HPDE6-E6E7 (cell line): ENCODE measurements at regions not wholly inside any gene's neighbourhood (a gene's known extent, or its start where the extent isn't known, plus 50 kb on each side); places are given as distances from the start of the nearest gene placed in this dataset.

Experiments
- DNase-seq: peaks from one replicate; pipeline ENCODE4 v3.0.0; 2011; ENCODE audit warnings: missing footprints; ENCODE audit errors: extremely low spot score

GRCh38 chr13:83601539-83601938, 280.7 kb downstream of the SLITRK1 start:
- no peak for DNase-seq

DNA sequence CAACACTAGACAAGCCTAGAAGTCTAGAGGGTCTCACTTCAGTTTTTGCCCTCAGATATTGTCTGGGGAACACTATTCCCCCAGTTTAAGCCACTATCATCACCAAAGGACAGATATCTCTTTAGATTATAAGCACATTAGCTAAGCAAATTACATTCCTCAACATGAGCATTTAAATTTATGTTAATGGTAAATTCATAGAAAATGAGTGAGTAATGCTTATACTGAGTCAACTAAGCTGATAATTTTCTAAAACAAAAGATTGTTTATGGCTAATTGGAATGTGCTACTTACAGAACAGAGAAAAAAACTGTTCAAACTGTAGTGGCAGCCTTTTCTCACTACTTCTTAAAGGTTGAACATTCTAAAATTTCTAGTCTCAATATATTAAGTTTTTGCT, 290.2 kb downstream of the SLITRK1 start:
- DNase-seq: no peak

- no peak for DNase-seq
Measured at GRCh38 chr13:83589814-83590213, 292.5 kb downstream of the SLITRK1 start.

- no peak for DNase-seq
Measured at GRCh38 chr13:83577183-83577582, 305.1 kb downstream of the SLITRK1 start.

GRCh38 chr13:83568019-83568418, 314.3 kb downstream of the SLITRK1 start:
- no peak for DNase-seq

DNA sequence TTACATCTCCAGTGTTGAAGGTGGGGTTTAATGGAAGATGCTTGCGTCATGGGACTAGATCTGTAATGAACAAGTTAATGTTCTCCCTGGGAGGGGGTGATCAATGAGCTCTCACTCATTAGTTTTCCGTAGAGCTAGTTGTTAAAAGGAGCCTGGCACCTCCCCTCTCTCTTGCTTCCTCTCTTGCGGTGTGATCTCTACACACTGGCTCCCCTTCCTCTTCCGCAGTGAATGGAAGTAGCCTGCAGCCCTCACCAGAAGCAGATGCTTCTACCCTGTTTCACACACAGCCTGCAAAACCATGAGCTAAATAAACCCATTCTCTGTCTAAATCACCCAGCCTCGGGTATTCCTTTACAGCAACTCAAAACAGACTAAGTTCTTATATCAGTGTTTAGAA, 318.8 kb downstream of the SLITRK1 start:
- no peak for DNase-seq

DNA sequence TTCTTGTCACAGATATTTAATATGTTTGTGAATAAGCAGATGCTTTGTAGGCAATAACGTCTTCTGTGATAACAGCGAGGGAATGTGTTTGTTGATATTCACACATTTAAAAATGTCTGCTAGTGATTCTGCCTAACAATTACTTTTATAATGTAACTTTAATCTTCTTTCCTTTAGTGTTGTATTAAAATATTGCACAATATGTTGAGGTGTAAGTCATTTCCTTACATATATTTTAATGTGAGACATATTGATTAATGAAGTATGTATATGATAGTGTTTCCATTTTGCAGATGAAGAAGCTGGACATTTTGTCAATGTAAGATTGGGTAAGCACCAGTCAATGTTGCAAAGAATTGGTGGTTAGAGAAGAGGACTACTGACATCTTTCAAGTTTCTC, 324.4 kb downstream of the SLITRK1 start:
- no peak for DNase-seq

- no peak for DNase-seq
Measured at GRCh38 chr13:83549671-83550070, 332.6 kb downstream of the SLITRK1 start.

DNA sequence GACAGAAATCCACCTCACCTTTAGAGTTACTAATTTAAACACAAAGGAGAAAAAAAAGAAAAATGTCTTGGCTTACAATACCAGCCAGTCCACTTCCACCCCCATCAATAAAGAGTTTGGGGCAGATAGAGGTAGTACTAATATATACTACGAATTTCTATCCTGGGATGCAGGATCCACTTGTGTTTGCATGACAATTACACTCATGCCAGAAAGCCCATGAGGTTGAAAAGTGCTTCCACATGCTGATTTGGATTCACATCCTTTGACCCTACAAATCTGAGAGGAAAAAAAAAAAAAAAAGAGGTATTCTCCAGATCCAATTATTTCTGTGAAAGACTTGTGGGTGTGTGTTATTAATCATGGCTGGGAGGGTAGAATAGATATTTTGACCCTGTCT, 335.2 kb downstream of the SLITRK1 start:
- no peak for DNase-seq

DNA sequence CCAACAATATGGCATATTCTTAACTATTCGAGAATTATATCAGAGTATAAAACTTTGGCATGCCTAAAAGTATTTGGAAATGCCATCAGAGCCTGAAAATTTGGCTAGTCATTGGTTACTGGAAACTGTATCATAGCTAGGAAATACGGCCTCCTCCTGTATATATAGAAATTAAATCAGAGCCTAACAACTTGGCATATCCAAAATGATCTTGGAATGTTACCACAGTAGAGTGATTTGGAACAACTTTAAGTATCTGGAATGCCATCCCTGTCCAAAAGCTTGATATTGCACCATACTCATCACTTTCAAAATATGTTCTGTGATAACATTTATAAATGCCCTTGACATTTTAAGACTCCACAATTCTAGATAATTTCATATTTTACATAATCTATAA, 335.8 kb downstream of the SLITRK1 start:
- no peak for DNase-seq

DNA sequence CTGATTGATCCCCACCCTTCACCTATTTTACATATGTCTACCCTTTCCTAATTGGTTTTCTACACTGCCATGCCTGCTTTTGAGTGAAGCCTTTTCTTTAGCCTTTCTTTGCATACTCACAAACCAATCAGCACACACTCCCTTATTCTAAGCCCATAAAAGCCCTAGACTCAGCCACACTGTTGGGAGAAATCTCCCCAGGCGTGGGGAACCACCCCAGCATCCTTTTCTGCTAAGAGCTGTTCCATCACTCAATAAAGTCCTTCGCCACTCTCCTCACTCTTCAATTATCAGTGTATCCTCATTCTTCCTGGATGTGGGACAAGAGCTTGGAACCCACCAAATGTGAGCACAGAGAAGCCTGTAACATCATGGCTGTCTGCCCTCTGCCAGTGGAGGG, 343.6 kb downstream of the SLITRK1 start:
- no peak for DNase-seq

DNA sequence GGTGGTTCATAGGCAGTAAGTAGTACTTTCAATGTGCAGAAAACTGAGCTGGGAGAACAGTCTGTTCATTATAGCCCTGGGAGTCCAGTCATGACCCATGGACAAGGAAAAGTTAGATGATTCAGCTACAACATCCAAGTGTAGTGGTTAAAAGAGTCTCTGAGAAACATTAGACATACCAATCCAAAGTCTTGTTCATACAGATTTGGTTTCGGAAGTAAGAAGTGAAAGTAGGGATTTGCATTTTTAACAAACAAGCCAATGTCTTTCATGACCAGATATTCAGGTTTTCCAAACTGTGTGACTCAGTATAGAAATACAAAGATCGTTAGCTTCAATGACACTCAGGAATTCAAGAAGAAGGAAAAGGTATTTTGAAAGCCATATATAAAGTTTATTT, 345.3 kb downstream of the SLITRK1 start:
- DNase-seq: no peak

GRCh38 chr13:83536153-83536552, 346.1 kb downstream of the SLITRK1 start:
- no peak for DNase-seq

- DNase-seq: no peak
Measured at GRCh38 chr13:83532809-83533208, 349.5 kb downstream of the SLITRK1 start.

DNA sequence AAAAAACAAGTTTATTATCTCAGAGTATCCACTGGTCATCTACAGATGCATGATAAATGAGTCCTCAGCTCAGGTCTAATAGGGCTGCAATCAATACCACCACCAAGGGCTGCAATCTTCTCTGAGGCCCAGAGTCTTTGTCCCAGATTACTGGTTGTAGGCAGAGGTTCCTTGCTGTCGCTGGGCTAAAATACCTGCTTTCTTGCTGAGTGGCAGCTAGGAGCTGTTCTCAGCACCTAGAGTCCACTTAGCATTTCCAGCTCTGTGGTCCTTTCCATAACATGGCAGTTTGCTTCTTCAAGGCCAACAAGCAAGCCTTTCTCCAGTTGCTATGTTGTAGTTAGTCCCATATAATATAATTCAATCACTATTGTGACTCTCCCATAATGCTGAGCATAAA, 351.3 kb downstream of the SLITRK1 start:
- DNase-seq: no peak

DNA sequence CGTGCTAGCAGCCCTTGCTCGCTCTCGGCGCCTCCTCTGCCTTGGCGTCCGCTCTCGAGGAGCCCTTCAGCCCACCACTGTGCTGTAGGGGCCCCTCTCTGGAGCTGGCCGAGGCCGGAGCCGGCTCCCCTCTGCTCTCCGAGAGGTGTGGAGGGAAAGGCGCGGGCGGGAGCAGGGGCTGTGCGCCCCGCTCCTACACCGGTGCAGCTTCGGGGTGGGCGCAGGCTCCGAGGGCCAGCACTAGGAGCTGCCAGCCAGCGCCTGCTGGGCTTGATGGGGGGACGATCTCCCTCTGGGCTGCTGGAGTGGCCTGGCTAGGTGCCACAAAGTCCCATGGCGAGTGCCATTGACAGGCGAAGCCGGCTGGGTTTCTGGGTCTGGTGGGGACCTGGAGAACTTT, 365.5 kb downstream of the SLITRK1 start:
- DNase-seq: no peak

GRCh38 chr13:83515268-83516015, 366.8 kb downstream of the SLITRK1 start:
- DNase-seq: peak; percentile 49

- no peak for DNase-seq
Measured at GRCh38 chr13:83508771-83509301, 373.4 kb downstream of the SLITRK1 start.

- no peak for DNase-seq
Measured at GRCh38 chr13:83503424-83503823, 378.9 kb downstream of the SLITRK1 start.

DNA sequence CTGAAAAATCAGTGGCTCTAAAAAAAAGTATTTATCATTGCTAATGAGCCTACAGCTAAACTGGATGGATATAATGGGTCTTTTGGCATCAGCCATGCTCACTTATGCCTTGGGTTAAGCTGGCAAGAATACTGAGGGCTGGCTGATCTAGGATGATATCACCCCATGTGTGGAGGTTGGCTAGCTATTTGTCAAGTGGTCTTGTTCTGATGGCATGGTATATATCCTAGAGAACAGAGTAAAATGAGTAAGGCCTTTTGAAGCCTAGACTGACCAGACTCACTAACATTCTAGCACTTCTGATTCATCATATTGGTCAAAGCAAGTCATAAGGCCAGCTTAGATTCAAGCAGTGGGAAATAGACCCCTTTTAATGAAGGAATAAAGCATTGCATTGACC, 383.0 kb downstream of the SLITRK1 start:
- no peak for DNase-seq

- DNase-seq: peak; percentile 55
Measured at GRCh38 chr13:83498481-83499190, 383.6 kb downstream of the SLITRK1 start.

- DNase-seq: no peak
Measured at GRCh38 chr13:83498045-83498444, 384.2 kb downstream of the SLITRK1 start.

DNA sequence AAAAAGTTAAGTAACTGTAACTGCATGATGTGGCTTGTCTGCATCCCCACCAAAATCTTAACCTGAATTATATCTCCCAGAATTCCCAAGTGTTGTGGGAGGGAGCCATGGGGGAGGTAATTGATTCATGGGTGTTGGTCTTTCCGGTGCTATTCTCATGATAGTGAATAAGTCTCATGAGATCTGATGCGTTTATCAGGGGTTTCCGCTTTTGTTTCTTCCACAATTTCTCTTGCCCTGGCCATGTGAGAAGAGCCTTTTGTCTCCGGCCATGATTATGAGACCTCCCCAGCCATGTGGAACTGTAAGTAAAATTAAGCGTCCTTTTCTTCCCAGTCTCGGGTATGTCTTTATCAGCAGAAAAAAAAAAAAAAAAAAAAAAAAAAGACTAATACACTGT, 385.8 kb downstream of the SLITRK1 start:
- no peak for DNase-seq
